Myocyte (in vitro differentiated cells): ENCODE measurements at regions not wholly inside any gene's neighbourhood (a gene's known extent, or its start where the extent isn't known, plus 50 kb on each side); places are given as distances from the start of the nearest gene placed in this dataset.
"Not testable (repeated sequence)": the region's sequence is repeated elsewhere in the genome, so short reads cannot be mapped to it uniquely, and the experiment has no call there.

Experiments
- DNase-seq: peaks from one replicate; pipeline ENCODE4 v3.0.0-alpha.2; 2012; ENCODE audit warnings: low read depth

GRCh38 chr22:44650806-44651205 lies 51.2 kb upstream of the PRR5 start:
- DNase-seq, result no peak

GRCh38 chr22:44648821-44649565 lies 53.0 kb upstream of the PRR5 start:
- DNase-seq, result peak; percentile 91

- DNase-seq, result peak; percentile 72
These were observed 53.8 kb upstream of the PRR5 start for GRCh38 chr22:44648085-44648820.

- DNase-seq, result peak; percentile 55
These were observed 54.9 kb upstream of the PRR5 start for GRCh38 chr22:44647141-44647540.

GRCh38 chr22:44646668-44647067 lies 55.3 kb upstream of the PRR5 start:
- no peak for DNase-seq

GRCh38 chr22:44646141-44646540 lies 55.9 kb upstream of the PRR5 start:
- DNase-seq, result no peak

- no peak for DNase-seq
These were observed 56.5 kb upstream of the PRR5 start for GRCh38 chr22:44645531-44645930.

GRCh38 chr22:44645083-44645482 lies 56.9 kb upstream of the PRR5 start:
- no peak for DNase-seq

- DNase-seq, result not testable (repeated sequence)
These were observed 58.4 kb upstream of the PRR5 start for GRCh38 chr22:44643526-44644101.

GRCh38 chr22:44642096-44642644 lies 59.8 kb upstream of the PRR5 start:
- no peak for DNase-seq

- DNase-seq, result no peak
These were observed 61.3 kb upstream of the PRR5 start for GRCh38 chr22:44640618-44641155.

- no peak for DNase-seq
These were observed 62.0 kb upstream of the PRR5 start for GRCh38 chr22:44639891-44640617.

- no peak for DNase-seq
These were observed 62.8 kb upstream of the PRR5 start for GRCh38 chr22:44638971-44639760.

- DNase-seq, result not testable (repeated sequence)
These were observed 65.3 kb upstream of the PRR5 start for GRCh38 chr22:44636502-44637206.

- DNase-seq, result not testable (repeated sequence)
These were observed 66.4 kb upstream of the PRR5 start for GRCh38 chr22:44635567-44635966.

GRCh38 chr22:44634426-44635321 lies 67.3 kb upstream of the PRR5 start:
- DNase-seq, result no peak

- DNase-seq, result no peak
These were observed 68.4 kb upstream of the PRR5 start for GRCh38 chr22:44633647-44634046.

GRCh38 chr22:44632541-44633396 lies 69.2 kb upstream of the PRR5 start:
- no peak for DNase-seq
